HK-2 (cell line): ENCODE measurements at regions not wholly inside any gene's neighbourhood (a gene's known extent, or its start where the extent isn't known, plus 50 kb on each side); places are given as distances from the start of the nearest gene placed in this dataset.

Experiments
- DNase-seq: peaks from one replicate; pipeline ENCODE4 v3.0.0-alpha.2; 2018; ENCODE audit not compliant: unreplicated experiment

GRCh38 chr15:70399204-70399603, 301.5 kb upstream of the TLE3 start:
- no peak for DNase-seq

DNA sequence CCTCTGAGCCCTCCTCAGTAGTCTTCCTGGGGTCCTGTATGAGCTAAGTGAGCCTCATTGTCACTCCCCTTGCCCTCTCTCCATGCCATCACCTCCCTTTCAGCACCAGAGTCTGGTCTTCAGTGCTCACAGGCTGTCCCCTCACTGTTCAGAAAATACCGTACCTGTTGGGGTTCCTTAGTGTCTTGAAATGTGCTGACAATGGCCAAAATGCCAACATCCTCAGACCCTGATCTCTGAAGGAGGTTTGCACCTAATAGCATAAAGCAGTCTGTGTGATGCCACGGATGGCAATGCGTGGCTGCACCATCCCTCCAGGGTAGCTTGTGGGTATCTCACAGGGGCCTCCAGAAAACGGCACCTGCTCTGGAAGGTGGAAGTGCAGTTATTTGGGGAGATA, 301.0 kb upstream of the TLE3 start:
- DNase-seq = no peak

DNA sequence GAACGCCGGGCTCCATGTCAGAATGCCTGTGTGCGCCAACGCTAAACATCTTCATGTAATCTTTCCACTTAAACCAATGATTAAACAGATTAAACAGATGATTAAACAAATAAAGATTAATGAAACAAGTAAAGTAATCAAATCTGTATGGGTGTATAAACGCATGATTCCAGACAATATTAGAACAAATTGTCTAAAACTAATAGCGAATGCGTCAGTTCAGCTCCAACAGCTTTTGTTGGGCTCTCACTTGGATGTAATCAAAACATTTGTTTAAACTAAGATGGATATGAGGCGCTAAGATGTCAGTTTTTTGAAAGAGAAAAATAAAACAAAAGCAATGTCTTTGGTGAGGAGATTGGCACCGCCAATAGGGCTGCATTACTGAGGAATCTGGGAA, 299.1 kb upstream of the TLE3 start:
- DNase-seq = no peak

DNA sequence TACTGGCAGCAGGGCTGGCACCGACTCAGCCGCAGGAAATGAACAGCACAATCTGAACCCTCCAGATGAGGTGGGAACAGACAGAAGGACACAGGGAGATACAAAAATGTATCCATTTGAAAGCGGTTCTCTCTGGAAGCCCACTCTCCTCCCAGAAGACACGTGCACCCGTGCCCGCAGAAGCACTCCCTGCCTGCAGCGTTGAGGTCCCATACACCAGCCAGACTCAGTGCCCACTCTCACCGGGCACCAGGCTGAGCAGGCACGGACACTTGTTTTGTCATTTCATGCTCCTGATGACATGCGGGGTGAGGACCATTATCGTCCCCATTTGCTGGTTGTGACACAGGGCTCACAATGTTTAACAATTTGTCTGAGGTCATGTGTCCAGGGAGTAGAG, 297.4 kb upstream of the TLE3 start:
- DNase-seq = no peak

DNA sequence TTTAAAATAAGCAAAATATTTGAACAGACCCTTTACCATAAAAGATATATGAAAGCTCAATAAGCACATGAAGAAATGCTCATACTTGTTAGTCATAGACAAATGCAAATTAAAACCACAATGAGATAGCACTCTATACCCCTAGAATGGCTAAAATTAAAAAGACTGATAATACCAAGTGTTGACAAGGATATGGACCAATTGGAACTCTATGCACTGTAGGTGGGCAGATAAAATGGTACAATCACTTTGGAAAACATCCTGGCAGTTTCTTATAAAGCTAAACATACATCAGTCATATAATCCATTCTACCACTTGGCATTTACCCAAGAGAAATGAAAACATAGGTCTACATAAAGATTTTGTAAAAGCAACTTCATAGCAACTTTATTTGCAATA, 293.0 kb upstream of the TLE3 start:
- no peak for DNase-seq

DNA sequence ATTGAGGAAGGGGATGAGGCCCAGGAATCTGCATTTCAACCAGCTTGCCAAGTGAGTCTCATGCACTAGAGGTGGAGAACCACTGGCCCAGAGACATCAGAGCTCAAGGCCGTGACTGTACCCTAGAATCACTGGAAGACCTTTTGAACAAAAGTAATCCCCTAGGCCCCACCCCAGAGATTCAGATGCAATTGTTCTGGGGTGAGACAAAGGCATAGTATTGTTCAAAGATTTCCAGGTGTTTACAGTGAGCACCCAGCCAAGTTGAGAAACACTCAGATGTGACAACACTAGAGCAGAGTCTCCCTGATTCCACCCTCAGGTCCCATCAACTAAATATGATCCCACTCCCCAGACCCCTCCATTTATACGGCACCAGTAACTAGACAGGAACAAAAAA, 290.3 kb upstream of the TLE3 start:
- no peak for DNase-seq

- DNase-seq = no peak
Observed at GRCh38 chr15:70387081-70387480, 289.4 kb upstream of the TLE3 start.

- no peak for DNase-seq
Observed at GRCh38 chr15:70385711-70386110, 288.0 kb upstream of the TLE3 start.

- DNase-seq = no peak
Observed at GRCh38 chr15:70385052-70385451, 287.3 kb upstream of the TLE3 start.

- DNase-seq = no peak
Observed at GRCh38 chr15:70383856-70384255, 286.1 kb upstream of the TLE3 start.

GRCh38 chr15:70382762-70383458, 285.2 kb upstream of the TLE3 start:
- DNase-seq = no peak

GRCh38 chr15:70382009-70382749, 284.5 kb upstream of the TLE3 start:
- DNase-seq = no peak

GRCh38 chr15:70379938-70380883, 282.5 kb upstream of the TLE3 start:
- no peak for DNase-seq

GRCh38 chr15:70379134-70379533, 281.4 kb upstream of the TLE3 start:
- DNase-seq = no peak

- DNase-seq = no peak
Observed at GRCh38 chr15:70378126-70379031, 280.7 kb upstream of the TLE3 start.

DNA sequence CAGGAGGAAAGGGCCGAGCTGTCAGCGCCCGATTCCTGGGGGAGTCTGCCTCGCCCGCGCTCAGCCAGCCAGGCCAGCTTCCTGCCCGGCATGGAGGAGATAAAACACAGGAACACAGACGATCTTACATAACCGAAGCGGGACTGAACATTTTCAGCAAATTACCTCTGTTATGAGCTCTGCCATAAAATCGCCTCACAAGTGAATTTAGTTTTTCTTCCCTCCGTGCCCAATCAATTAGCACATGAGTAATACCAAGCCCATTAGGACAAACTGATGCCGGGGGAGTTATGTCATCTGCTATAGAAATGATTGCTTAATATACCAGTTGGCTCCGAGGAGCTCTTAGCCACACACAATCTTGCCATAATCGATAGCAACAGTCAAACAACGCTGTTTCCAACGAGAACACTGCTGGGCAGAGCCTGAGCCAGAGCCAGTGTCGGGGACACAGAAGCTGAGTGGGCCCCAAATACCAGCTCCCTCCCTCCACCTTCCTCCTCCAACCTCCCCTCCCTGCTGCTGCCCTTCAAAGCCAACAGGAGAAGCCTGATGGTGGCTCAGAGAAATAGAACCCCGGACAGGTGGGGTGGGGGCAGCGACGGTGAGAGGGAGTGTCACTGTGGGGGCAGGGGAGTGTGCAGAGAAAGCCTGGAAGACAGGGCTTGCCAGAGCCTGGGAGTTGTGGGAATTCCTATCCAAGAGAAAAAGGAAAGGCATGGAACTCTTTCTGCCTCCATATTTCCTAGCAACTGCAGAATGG, 279.4 kb upstream of the TLE3 start:
- no peak for DNase-seq

- DNase-seq = no peak
Observed at GRCh38 chr15:70376031-70376928, 278.6 kb upstream of the TLE3 start.

- DNase-seq = no peak
Observed at GRCh38 chr15:70375586-70375985, 277.9 kb upstream of the TLE3 start.

- DNase-seq = no peak
Observed at GRCh38 chr15:70375006-70375431, 277.3 kb upstream of the TLE3 start.

DNA sequence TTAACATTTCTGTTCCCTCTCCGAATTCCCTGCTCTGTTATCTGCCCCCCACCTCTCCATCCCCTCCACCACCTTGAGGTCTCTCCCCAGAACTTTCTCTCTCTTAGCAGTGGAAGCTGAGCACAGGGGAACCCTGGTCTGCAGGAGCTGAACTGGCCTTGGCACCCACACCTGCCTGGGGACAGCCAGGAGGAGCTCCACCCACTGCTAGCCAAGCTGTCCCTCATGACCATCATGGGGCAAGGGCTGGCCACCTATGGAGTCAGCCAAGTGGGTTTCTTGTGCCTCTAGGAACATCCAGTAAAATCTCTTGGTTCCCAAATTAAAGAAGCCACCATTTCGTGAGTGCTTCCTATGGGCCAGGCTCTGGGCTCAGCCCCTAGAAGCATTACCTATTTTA, 276.4 kb upstream of the TLE3 start:
- no peak for DNase-seq
